ENCODE measurements at regions not wholly inside any gene's neighbourhood (a gene's known extent, or its start where the extent isn't known, plus 50 kb on each side); places are given as distances from the start of the nearest gene placed in this dataset.

DNA sequence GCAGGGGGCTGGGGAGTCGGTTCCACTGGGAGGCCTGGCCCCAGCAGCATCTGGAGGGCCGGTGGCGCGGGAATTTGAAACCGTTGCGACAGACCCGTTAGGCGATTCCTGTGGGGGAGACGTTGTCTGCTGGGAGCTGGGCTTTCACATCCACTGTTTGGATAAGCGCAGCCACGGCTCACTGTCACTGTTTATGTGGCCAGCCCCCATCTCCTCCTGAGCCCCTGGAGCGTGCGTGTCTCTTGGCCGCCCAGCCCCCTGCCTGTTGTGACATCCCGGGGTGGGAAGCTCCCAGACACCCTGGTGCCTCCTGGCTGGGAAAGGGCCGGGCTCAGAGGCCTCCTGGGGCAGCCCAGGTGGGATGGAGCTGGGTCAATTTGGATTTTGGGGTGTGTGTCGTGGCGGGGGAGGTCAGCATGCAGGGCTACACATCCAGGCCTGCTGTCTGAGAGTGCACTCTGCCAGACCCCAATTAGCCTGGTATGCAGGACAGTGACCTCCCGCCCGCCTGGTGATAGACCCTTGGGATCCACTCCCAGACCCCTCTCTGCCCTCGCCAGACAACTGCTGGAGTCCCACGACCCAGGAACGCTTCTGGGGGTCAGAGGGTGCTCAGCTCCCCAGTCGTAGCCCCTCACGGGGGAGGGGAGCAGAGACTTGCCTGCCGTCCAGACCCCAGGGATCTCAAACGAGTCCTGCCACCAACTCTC, 62.0 kb upstream of the RNU6ATAC start:
- Histone ChIP-seq H2AFZ (ENCODE audit: control insufficient read depth, low read depth, low read length) (no peak overlapping the region), H3K27ac (ENCODE audit: control insufficient read depth, insufficient read depth) (no peak overlapping the region), H3K4me3 (no peak overlapping the region), H3K9ac (ENCODE audit: control insufficient read depth, insufficient read depth, low read length) (no peak overlapping the region), H3K9me3 (replicated peaks; ENCODE audit: control insufficient read depth, insufficient read depth, low read length) (no peaks in the 10 kb centered on the region), H3K79me2 (ENCODE audit: control insufficient read depth, insufficient read depth, low read length) (no peaks in the 10 kb centered on the region), H3K4me1 (ENCODE audit: control insufficient read depth, insufficient read depth, low read length) (no peaks in the 10 kb centered on the region), H3K36me3 (ENCODE audit: control insufficient read depth in 2 of 2, insufficient read depth in 2 of 2, low read length in 1 of 2) (no peaks in the 10 kb centered on the region), H3K27me3 (replicated peaks in 1 of 2; ENCODE audit: control insufficient read depth in 2 of 2, insufficient read depth in 2 of 2, low read length in 1 of 2) (peaks cover 0 to 2% of the 10 kb centered on the region in 2 experiments; a peak in 1 of 4 replicates), H4K20me1 (ENCODE audit: control insufficient read depth, insufficient read depth) (no peaks in the 10 kb centered on the region), H3K4me2 (ENCODE audit: control insufficient read depth, insufficient read depth) (no peak overlapping the region)
- 30% methylated on average over 27 of the region's 27 CpGs for WGBS (ENCODE audit: insufficient coverage, insufficient replicate concordance, low lambda C conversion rate, missing lambda C conversion rate)
- ChIA-PET POLR2A (no interaction called here), RAD21 (ENCODE audit: unreplicated experiment) (no interaction called here), SMC1A (ENCODE audit: uncharacterized antibody, unreplicated experiment) (no interaction called here), CTCF (no interaction called here)
- DNase-seq (ENCODE audit: low read depth, low spot score): no peak
- in situ Hi-C loops (cut with MboI): no loop called here
- FAIRE-seq: no peak
- intact Hi-C loops (cut with micrococcal nuclease; ENCODE audit: unreplicated experiment): no loop called here
- no peak for ATAC-seq
- BruUV-seq (replicated peaks): no TSS peak
- TF ChIP-seq SMC3 (IDR thresholded peaks at IDR 0.05; ENCODE audit: borderline replicate concordance, low read length) (no peak), TCF3 (IDR thresholded peaks at IDR 0.05; ENCODE audit: borderline replicate concordance, insufficient read depth, low read depth, low read length) (no peak)

GRCh38 chr9:134227451-134228411, 63.4 kb upstream of the RNU6ATAC start:
- WGBS (ENCODE audit: insufficient coverage, insufficient replicate concordance, low lambda C conversion rate, missing lambda C conversion rate): 21% methylated on average over 27 of the region's 27 CpGs
- no peak for ATAC-seq
- Histone ChIP-seq H4K20me1 (ENCODE audit: control insufficient read depth, insufficient read depth) (no peaks in the 10 kb centered on the region), H3K4me2 (ENCODE audit: control insufficient read depth, insufficient read depth) (no peak overlapping the region), H2AFZ (ENCODE audit: control insufficient read depth, low read depth, low read length) (no peak overlapping the region), H3K36me3 (ENCODE audit: control insufficient read depth in 2 of 2, insufficient read depth in 2 of 2, low read length in 1 of 2) (no peaks in the 10 kb centered on the region), H3K9ac (ENCODE audit: control insufficient read depth, insufficient read depth, low read length) (no peak overlapping the region), H3K4me1 (ENCODE audit: control insufficient read depth, insufficient read depth, low read length) (no peaks in the 10 kb centered on the region), H3K27ac (ENCODE audit: control insufficient read depth, insufficient read depth) (no peak overlapping the region), H3K27me3 (replicated peaks in 1 of 2; ENCODE audit: control insufficient read depth in 2 of 2, insufficient read depth in 2 of 2, low read length in 1 of 2) (peaks cover 0 to 2% of the 10 kb centered on the region in 2 experiments; a peak in 1 of 4 replicates), H3K4me3 (no peak overlapping the region), H3K9me3 (replicated peaks; ENCODE audit: control insufficient read depth, insufficient read depth, low read length) (no peaks in the 10 kb centered on the region), H3K79me2 (ENCODE audit: control insufficient read depth, insufficient read depth, low read length) (no peaks in the 10 kb centered on the region)
- FAIRE-seq: no peak
- no peak for DNase-seq (ENCODE audit: low read depth, low spot score)
- SMC1A ChIA-PET (ENCODE audit: uncharacterized antibody, unreplicated experiment): no interaction called here
- CTCF ChIA-PET: interaction anchor here (0.6 kb wide), 1 partner anchor 54 kb away, joined by 4 read pairs; no protein-coding TSS in a partner anchor
- RAD21 ChIA-PET (ENCODE audit: unreplicated experiment): no interaction called here
- BruUV-seq (replicated peaks): no TSS peak
- intact Hi-C loops (cut with micrococcal nuclease; ENCODE audit: unreplicated experiment) (no loop called here), in situ Hi-C loops (cut with MboI) (no loop called here)
- POLR2A ChIA-PET: no interaction called here
- no peak for TF ChIP-seq BCL11A (IDR thresholded peaks at IDR 0.05; ENCODE audit: low read depth, low read length)
- no peak for TF ChIP-seq BHLHE40 (IDR thresholded peaks at IDR 0.05; ENCODE audit: borderline replicate concordance in 1 of 2, low read depth in 2 of 2, low read length in 1 of 2)
- no peak for TF ChIP-seq SMAD1 (IDR thresholded peaks at IDR 0.05; ENCODE audit: low read depth, partially characterized antibody)
- TF ChIP-seq JUND (IDR thresholded peaks at IDR 0.05; ENCODE audit: low read depth, low read length): no peak
- TF ChIP-seq SRF (IDR thresholded peaks at IDR 0.05; ENCODE audit: low read depth in 2 of 2, low read length in 2 of 2): no peak
- no peak for TF ChIP-seq ZNF207 (IDR thresholded peaks at IDR 0.05; ENCODE audit: borderline replicate concordance)
- TF ChIP-seq, protein P1, sequence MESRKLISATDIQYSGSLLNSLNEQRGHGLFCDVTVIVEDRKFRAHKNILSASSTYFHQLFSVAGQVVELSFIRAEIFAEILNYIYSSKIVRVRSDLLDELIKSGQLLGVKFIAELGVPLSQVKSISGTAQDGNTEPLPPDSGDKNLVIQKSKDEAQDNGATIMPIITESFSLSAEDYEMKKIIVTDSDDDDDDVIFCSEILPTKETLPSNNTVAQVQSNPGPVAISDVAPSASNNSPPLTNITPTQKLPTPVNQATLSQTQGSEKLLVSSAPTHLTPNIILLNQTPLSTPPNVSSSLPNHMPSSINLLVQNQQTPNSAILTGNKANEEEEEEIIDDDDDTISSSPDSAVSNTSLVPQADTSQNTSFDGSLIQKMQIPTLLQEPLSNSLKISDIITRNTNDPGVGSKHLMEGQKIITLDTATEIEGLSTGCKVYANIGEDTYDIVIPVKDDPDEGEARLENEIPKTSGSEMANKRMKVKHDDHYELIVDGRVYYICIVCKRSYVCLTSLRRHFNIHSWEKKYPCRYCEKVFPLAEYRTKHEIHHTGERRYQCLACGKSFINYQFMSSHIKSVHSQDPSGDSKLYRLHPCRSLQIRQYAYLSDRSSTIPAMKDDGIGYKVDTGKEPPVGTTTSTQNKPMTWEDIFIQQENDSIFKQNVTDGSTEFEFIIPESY (IDR thresholded peaks at IDR 0.05): no peak
- no peak for TF ChIP-seq STAT1 (conservative IDR thresholded peaks at IDR 0.05)
- no peak for TF ChIP-seq ZNF217 (IDR thresholded peaks at IDR 0.05)
- no peak for TF ChIP-seq RCOR1 (conservative IDR thresholded peaks at IDR 0.05; ENCODE audit: low read depth, low read length)
- TF ChIP-seq, protein P2, sequence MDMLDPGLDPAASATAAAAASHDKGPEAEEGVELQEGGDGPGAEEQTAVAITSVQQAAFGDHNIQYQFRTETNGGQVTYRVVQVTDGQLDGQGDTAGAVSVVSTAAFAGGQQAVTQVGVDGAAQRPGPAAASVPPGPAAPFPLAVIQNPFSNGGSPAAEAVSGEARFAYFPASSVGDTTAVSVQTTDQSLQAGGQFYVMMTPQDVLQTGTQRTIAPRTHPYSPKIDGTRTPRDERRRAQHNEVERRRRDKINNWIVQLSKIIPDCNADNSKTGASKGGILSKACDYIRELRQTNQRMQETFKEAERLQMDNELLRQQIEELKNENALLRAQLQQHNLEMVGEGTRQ (IDR thresholded peaks at IDR 0.05; ENCODE audit: borderline replicate concordance, low read depth, low read length): no peak

Data from GM12878 (cell line).